Tibial nerve (tissue), 4 donors: ENCODE measurements at regions not wholly inside any gene's neighbourhood (a gene's known extent, or its start where the extent isn't known, plus 50 kb on each side); places are given as distances from the start of the nearest gene placed in this dataset.

ENCODE experiments used
- EP300 ChIP-seq, 2 donors: sonication (generic); formaldehyde crosslinking; IDR thresholded peaks; one replicate each; pipeline ENCODE4 v1.6.1; 2017; ENCODE audit warnings: antibody characterized with exemption in 2 of 2, mild to moderate bottlenecking in 1 of 2
- POLR2A ChIP-seq, 2 donors: fragments of 450-650 bp; IDR thresholded peaks; one replicate each; pipeline ENCODE4 v1.6.1; 2017; ENCODE audit warnings: antibody characterized with exemption in 2 of 2, mild to moderate bottlenecking in 2 of 2, moderate library complexity in 2 of 2
- TF ChIP-seq, protein P1 (sequence below), 5 experiments: fragments of 200-600 bp in 3 of 5; fragments of 450-650 bp in 2 of 5; sonication (generic) in 3 of 5; IDR thresholded peaks; one replicate each; pipeline ENCODE4 v1.5.1; 2016 to 2019; ENCODE audit warnings: antibody characterized with exemption in 5 of 5, mild to moderate bottlenecking in 3 of 5, moderate library complexity in 2 of 5

GRCh38 chr5:54632131-54632701 lies 114.7 kb downstream of the SNX18 start:
- TF ChIP-seq, protein P1, sequence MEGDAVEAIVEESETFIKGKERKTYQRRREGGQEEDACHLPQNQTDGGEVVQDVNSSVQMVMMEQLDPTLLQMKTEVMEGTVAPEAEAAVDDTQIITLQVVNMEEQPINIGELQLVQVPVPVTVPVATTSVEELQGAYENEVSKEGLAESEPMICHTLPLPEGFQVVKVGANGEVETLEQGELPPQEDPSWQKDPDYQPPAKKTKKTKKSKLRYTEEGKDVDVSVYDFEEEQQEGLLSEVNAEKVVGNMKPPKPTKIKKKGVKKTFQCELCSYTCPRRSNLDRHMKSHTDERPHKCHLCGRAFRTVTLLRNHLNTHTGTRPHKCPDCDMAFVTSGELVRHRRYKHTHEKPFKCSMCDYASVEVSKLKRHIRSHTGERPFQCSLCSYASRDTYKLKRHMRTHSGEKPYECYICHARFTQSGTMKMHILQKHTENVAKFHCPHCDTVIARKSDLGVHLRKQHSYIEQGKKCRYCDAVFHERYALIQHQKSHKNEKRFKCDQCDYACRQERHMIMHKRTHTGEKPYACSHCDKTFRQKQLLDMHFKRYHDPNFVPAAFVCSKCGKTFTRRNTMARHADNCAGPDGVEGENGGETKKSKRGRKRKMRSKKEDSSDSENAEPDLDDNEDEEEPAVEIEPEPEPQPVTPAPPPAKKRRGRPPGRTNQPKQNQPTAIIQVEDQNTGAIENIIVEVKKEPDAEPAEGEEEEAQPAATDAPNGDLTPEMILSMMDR (IDR thresholded peaks at IDR 0.05): no peak
- TF ChIP-seq EP300 (IDR thresholded peaks at IDR 0.05) (no peak), POLR2A (IDR thresholded peaks at IDR 0.05) (no peak)
